ENCODE measurements at regions not wholly inside any gene's neighbourhood (a gene's known extent, or its start where the extent isn't known, plus 50 kb on each side); places are given as distances from the start of the nearest gene placed in this dataset.

GRCh38 chr16:60200161-60200560 lies 1466.0 kb upstream of the GOT2 start:
- Histone ChIP-seq H3K9me2 (no peaks in the 10 kb centered on the region), H3K36me3 (replicated peaks in 1 of 2; ENCODE audit: control insufficient read depth in 1 of 2, insufficient read depth in 2 of 2, low read length in 1 of 2) (no peaks in the 10 kb centered on the region), H3K4me1 (ENCODE audit: control insufficient read depth in 1 of 2, insufficient read depth in 2 of 2, low read depth in 1 of 2, low read length in 1 of 2) (no peaks in the 10 kb centered on the region), H3K27me3 (ENCODE audit: insufficient read depth) (no peaks in the 10 kb centered on the region), H3F3A (replicated peaks; ENCODE audit: insufficient read depth) (no peaks in the 10 kb centered on the region), H3K9ac (no peak overlapping the region), H3K4me3 (ENCODE audit: low read depth in 2 of 2, low read length in 1 of 2) (no peak overlapping the region), H3K9me3 (no peaks in the 10 kb centered on the region), H3K27ac (ENCODE audit: low read depth in 2 of 2, low read length in 1 of 2) (no peak overlapping the region), H2AFZ (ENCODE audit: low read depth) (no peak overlapping the region), H4K20me1 (ENCODE audit: insufficient read depth) (no peaks in the 10 kb centered on the region), H3K4me2 (no peak overlapping the region), H3K79me2 (ENCODE audit: insufficient read depth) (no peaks in the 10 kb centered on the region)
- POLR2A ChIA-PET, result no interaction called here
- TF ChIP-seq SIN3A (IDR thresholded peaks at IDR 0.05; ENCODE audit: borderline replicate concordance, low read depth, low read length) (no peak), PBX3 (IDR thresholded peaks at IDR 0.05) (no peak), FOXJ3 (CRISPR knock-in tag; IDR thresholded peaks at IDR 0.05) (no peak)
- DNase-seq, result no peak
- WGBS (ENCODE audit: low lambda C conversion rate), result 23% methylated on average over 6 of the region's 6 CpGs
- CTCF ChIA-PET, result interaction anchor here (0.9 kb wide), 2 partner anchors 18 to 1386 kb away, joined by 3 read pairs; no protein-coding TSS in a partner anchor

- Histone ChIP-seq H3K4me2 (no peak overlapping the region), H3K4me1 (ENCODE audit: control insufficient read depth in 1 of 2, insufficient read depth in 2 of 2, low read depth in 1 of 2, low read length in 1 of 2) (no peaks in the 10 kb centered on the region), H3K36me3 (replicated peaks in 1 of 2; ENCODE audit: control insufficient read depth in 1 of 2, insufficient read depth in 2 of 2, low read length in 1 of 2) (no peaks in the 10 kb centered on the region), H3K4me3 (ENCODE audit: low read depth in 2 of 2, low read length in 1 of 2) (no peak overlapping the region), H3K9me3 (no peaks in the 10 kb centered on the region), H3K9me2 (no peaks in the 10 kb centered on the region), H2AFZ (ENCODE audit: low read depth) (no peak overlapping the region), H4K20me1 (ENCODE audit: insufficient read depth) (no peaks in the 10 kb centered on the region), H3K27ac (ENCODE audit: low read depth in 2 of 2, low read length in 1 of 2) (no peak overlapping the region), H3K79me2 (ENCODE audit: insufficient read depth) (no peaks in the 10 kb centered on the region), H3F3A (replicated peaks; ENCODE audit: insufficient read depth) (no peaks in the 10 kb centered on the region), H3K27me3 (ENCODE audit: insufficient read depth) (no peaks in the 10 kb centered on the region), H3K9ac (no peak overlapping the region)
- ChIA-PET POLR2A (no interaction called here), CTCF (no interaction called here)
- no peak for DNase-seq
- 12% methylated on average over 5 of the region's 5 CpGs for WGBS (ENCODE audit: low lambda C conversion rate)
- no peak for TF ChIP-seq USF1 (IDR thresholded peaks at IDR 0.05; ENCODE audit: borderline replicate concordance, low read depth)
- TF ChIP-seq RFX5 (IDR thresholded peaks at IDR 0.05; ENCODE audit: low read length), result no peak
- TF ChIP-seq YY1 (IDR thresholded peaks at IDR 0.05; ENCODE audit: low read depth), result no peak
- no peak for TF ChIP-seq USF2 (IDR thresholded peaks at IDR 0.05; ENCODE audit: borderline replicate concordance, low read depth, low read length)
- no peak for TF ChIP-seq EZH2phosphoT487 (IDR thresholded peaks at IDR 0.05; ENCODE audit: borderline replicate concordance, low read depth)
- TF ChIP-seq ELF1 (IDR thresholded peaks at IDR 0.05), result no peak
- no peak for TF ChIP-seq TEAD4 (IDR thresholded peaks at IDR 0.05; ENCODE audit: borderline replicate concordance, insufficient read depth)
- no peak for TF ChIP-seq RCOR1 (IDR thresholded peaks at IDR 0.05; ENCODE audit: low read length)
- TF ChIP-seq RAD21 (IDR thresholded peaks at IDR 0.05; ENCODE audit: low read length), result no peak
- no peak for TF ChIP-seq POLR2AphosphoS5 (IDR thresholded peaks at IDR 0.05; ENCODE audit: low read depth, low read length)
Measured at GRCh38 chr16:60199150-60199549, 1465.0 kb upstream of the GOT2 start.

All from SK-N-SH (cell line).